Left colon (tissue), 2 donors: ENCODE measurements at regions not wholly inside any gene's neighbourhood (a gene's known extent, or its start where the extent isn't known, plus 50 kb on each side); places are given as distances from the start of the nearest gene placed in this dataset.

Experiments
- ATAC-seq: fragments of 200-7000 bp; cut with Tn5 transposase; one replicate; pipeline ENCODE4 v1.9.1; 2020; ENCODE audit warnings: mild to moderate bottlenecking, moderate library complexity
- DNase-seq, 2 donors: peaks; one replicate each; pipeline ENCODE4 v3.0.0-alpha.2; 2020
- intact Hi-C, 2 donors: fragments of 100-400 bp; cut with DNase I in 1 of 2; cut with micrococcal nuclease in 1 of 2; formaldehyde crosslinking; loops; one replicate each; pipeline versions ENCODE4 v1.11.2 to v1.14.0; 2022; cut with DNase I, micrococcal nuclease
- donor health status: DM: no; HTN: no; CAD: no.
- donor health status: DM: yes; HTN: yes; CAD: no.

GRCh38 chr13:62613819-62614218 is 1198.2 kb upstream of the PCDH20 start:
- DNase-seq (no peak), ATAC-seq (no peak)
- intact Hi-C loops, result no loop called here

GRCh38 chr13:62611343-62611742 is 1195.7 kb upstream of the PCDH20 start:
- intact Hi-C loops, result no loop called here
- ATAC-seq (no peak), DNase-seq (no peak)

- ATAC-seq (no peak), DNase-seq (no peak)
- intact Hi-C loops, result no loop called here
Measured at GRCh38 chr13:62598708-62599107, 1183.1 kb upstream of the PCDH20 start.

GRCh38 chr13:62595976-62596375 is 1180.3 kb upstream of the PCDH20 start:
- no peak for DNase-seq
- ATAC-seq, result no peak
- intact Hi-C loops, result no loop called here

GRCh38 chr13:62593804-62594203 is 1178.2 kb upstream of the PCDH20 start:
- intact Hi-C loops, result no loop called here
- DNase-seq (no peak), ATAC-seq (no peak)

GRCh38 chr13:62583466-62583865 is 1167.8 kb upstream of the PCDH20 start:
- no peak for DNase-seq
- intact Hi-C loops, result no loop called here
- ATAC-seq, result no peak

GRCh38 chr13:62578402-62578801 is 1162.8 kb upstream of the PCDH20 start:
- intact Hi-C loops, result no loop called here
- DNase-seq, result no peak
- ATAC-seq, result no peak

GRCh38 chr13:62564770-62565169 is 1149.1 kb upstream of the PCDH20 start:
- intact Hi-C loops, result no loop called here
- ATAC-seq (no peak), DNase-seq (no peak)

- ATAC-seq, result no peak
- no peak for DNase-seq
- intact Hi-C loops, result no loop called here
Measured at GRCh38 chr13:62563251-62563650, 1147.6 kb upstream of the PCDH20 start.

- no peak for ATAC-seq
- intact Hi-C loops, result no loop called here
- no peak for DNase-seq
Measured at GRCh38 chr13:62556978-62557377, 1141.3 kb upstream of the PCDH20 start.

- no peak for ATAC-seq
- intact Hi-C loops, result no loop called here
- no peak for DNase-seq
Measured at GRCh38 chr13:62551588-62551987, 1135.9 kb upstream of the PCDH20 start.

- ATAC-seq (no peak), DNase-seq (no peak)
- intact Hi-C loops, result no loop called here
Measured at GRCh38 chr13:62544928-62545327, 1129.3 kb upstream of the PCDH20 start.

- ATAC-seq (no peak), DNase-seq (no peak)
- intact Hi-C loops, result no loop called here
Measured at GRCh38 chr13:62537593-62537992, 1121.9 kb upstream of the PCDH20 start.

GRCh38 chr13:62525652-62526051 is 1110.0 kb upstream of the PCDH20 start:
- DNase-seq, result no peak
- intact Hi-C loops, result no loop called here
- ATAC-seq, result no peak

- no peak for DNase-seq
- no peak for ATAC-seq
- intact Hi-C loops, result no loop called here
Measured at GRCh38 chr13:62524498-62524897, 1108.8 kb upstream of the PCDH20 start.

GRCh38 chr13:62524061-62524460 is 1108.4 kb upstream of the PCDH20 start:
- no peak for ATAC-seq
- no peak for DNase-seq
- intact Hi-C loops, result no loop called here

- DNase-seq, result no peak
- peak; percentile 40 for ATAC-seq
- intact Hi-C loops, result no loop called here
Measured at GRCh38 chr13:62512194-62513141, 1096.8 kb upstream of the PCDH20 start.

GRCh38 chr13:62510906-62511655 is 1095.4 kb upstream of the PCDH20 start:
- intact Hi-C loops, result no loop called here

GRCh38 chr13:62502588-62502987 is 1086.9 kb upstream of the PCDH20 start:
- no peak for DNase-seq
- intact Hi-C loops, result no loop called here
- ATAC-seq, result no peak

More at GRCh38 chr13:62510906-62511655, 1095.4 kb upstream of the PCDH20 start:
- ATAC-seq (no peak), DNase-seq (no peak)

GRCh38 chr13:62489731-62490130 is 1074.1 kb upstream of the PCDH20 start:
- intact Hi-C loops, result no loop called here
- no peak for ATAC-seq

More at GRCh38 chr13:62489731-62490130, 1074.1 kb upstream of the PCDH20 start:
- DNase-seq, result no peak
